GM19372 (cell line): ENCODE measurements at regions not wholly inside any gene's neighbourhood (a gene's known extent, or its start where the extent isn't known, plus 50 kb on each side); places are given as distances from the start of the nearest gene placed in this dataset.
A peak's percentile ranks its signal among the peaks of the same experiment; 100 is the strongest.

Source experiments
- ATAC-seq: cut with Tn5 transposase; IDR thresholded peaks from one replicate; pipeline ENCODE4 v1.9.1; 2021; ENCODE audit warnings: mild to moderate bottlenecking, low read depth, moderate library complexity; ENCODE audit not compliant: unreplicated experiment

- no peak for ATAC-seq
These were observed 53.1 kb downstream of the CH25H start for GRCh38 chr10:89153971-89154370.

GRCh38 chr10:89153116-89153515 lies 54.0 kb downstream of the CH25H start:
- ATAC-seq: no peak

- ATAC-seq: no peak
These were observed 55.3 kb downstream of the CH25H start for GRCh38 chr10:89151857-89152256.

- no peak for ATAC-seq
These were observed 59.1 kb downstream of the CH25H start for GRCh38 chr10:89148061-89148460.

GRCh38 chr10:89147256-89147655 lies 59.9 kb downstream of the CH25H start:
- ATAC-seq: no peak

GRCh38 chr10:89144836-89145235 lies 62.3 kb downstream of the CH25H start:
- no peak for ATAC-seq

- no peak for ATAC-seq
These were observed 64.5 kb downstream of the CH25H start for GRCh38 chr10:89142590-89142989.

- ATAC-seq: no peak
These were observed 68.2 kb downstream of the CH25H start for GRCh38 chr10:89138755-89139490.

GRCh38 chr10:89134963-89135362 lies 72.2 kb downstream of the CH25H start:
- ATAC-seq: peak; percentile 72

GRCh38 chr10:89129911-89130310 lies 77.2 kb downstream of the CH25H start:
- no peak for ATAC-seq

GRCh38 chr10:89122433-89123051 lies 84.6 kb downstream of the CH25H start:
- no peak for ATAC-seq

- ATAC-seq: no peak
These were observed 85.4 kb downstream of the CH25H start for GRCh38 chr10:89121764-89122020.

- no peak for ATAC-seq
These were observed 86.0 kb downstream of the CH25H start for GRCh38 chr10:89120931-89121763.

GRCh38 chr10:89119651-89120050 lies 87.5 kb downstream of the CH25H start:
- no peak for ATAC-seq

- no peak for ATAC-seq
These were observed 89.0 kb downstream of the CH25H start for GRCh38 chr10:89118091-89118490.

GRCh38 chr10:89115876-89116627 lies 91.1 kb downstream of the CH25H start:
- ATAC-seq: no peak

GRCh38 chr10:89114846-89115625 lies 92.1 kb downstream of the CH25H start:
- no peak for ATAC-seq

- ATAC-seq: no peak
These were observed 104.4 kb downstream of the CH25H start for GRCh38 chr10:89102735-89103134.

GRCh38 chr10:89101943-89102342 lies 105.2 kb downstream of the CH25H start:
- no peak for ATAC-seq

GRCh38 chr10:89100680-89101079 lies 106.4 kb downstream of the CH25H start:
- no peak for ATAC-seq
